WI38 (cell line): ENCODE measurements at regions not wholly inside any gene's neighbourhood (a gene's known extent, or its start where the extent isn't known, plus 50 kb on each side); places are given as distances from the start of the nearest gene placed in this dataset.

ENCODE experiments used
- H3K4me3 ChIP-seq: 2 replicates; pipeline ENCODE4 v1.5.1; 2011; ENCODE audit warnings: low read depth, mild to moderate bottlenecking, control low read depth, low read length
- TF ChIP-seq, protein P1 (sequence below): IDR thresholded peaks from 2 replicates; pipeline ENCODE4 v1.5.1; 2012; ENCODE audit warnings: low read depth, mild to moderate bottlenecking, control low read depth, low read length

DNA sequence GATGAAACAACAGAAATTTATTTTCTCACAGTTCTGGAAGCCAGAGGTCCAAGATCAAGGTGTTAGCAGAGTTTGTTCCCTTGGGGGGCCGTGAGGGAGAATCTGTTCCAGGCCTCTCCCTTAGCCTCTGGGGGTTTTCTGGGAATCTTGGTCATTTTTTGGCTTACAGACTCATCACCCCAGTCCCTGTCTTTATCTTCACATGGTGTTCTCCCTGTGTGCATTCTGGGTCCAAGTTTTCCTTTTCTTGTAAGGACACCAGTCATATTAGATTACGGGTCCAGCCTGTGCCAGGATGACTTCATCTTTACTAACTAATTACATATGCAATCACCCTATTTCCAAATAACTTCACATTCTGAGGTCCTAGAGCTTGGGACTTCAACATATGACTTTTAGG, 292.5 kb upstream of the TRIB2 start:
- H3K4me3 ChIP-seq: no peak overlapping the region
- TF ChIP-seq, protein P1, sequence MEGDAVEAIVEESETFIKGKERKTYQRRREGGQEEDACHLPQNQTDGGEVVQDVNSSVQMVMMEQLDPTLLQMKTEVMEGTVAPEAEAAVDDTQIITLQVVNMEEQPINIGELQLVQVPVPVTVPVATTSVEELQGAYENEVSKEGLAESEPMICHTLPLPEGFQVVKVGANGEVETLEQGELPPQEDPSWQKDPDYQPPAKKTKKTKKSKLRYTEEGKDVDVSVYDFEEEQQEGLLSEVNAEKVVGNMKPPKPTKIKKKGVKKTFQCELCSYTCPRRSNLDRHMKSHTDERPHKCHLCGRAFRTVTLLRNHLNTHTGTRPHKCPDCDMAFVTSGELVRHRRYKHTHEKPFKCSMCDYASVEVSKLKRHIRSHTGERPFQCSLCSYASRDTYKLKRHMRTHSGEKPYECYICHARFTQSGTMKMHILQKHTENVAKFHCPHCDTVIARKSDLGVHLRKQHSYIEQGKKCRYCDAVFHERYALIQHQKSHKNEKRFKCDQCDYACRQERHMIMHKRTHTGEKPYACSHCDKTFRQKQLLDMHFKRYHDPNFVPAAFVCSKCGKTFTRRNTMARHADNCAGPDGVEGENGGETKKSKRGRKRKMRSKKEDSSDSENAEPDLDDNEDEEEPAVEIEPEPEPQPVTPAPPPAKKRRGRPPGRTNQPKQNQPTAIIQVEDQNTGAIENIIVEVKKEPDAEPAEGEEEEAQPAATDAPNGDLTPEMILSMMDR: no peak

DNA sequence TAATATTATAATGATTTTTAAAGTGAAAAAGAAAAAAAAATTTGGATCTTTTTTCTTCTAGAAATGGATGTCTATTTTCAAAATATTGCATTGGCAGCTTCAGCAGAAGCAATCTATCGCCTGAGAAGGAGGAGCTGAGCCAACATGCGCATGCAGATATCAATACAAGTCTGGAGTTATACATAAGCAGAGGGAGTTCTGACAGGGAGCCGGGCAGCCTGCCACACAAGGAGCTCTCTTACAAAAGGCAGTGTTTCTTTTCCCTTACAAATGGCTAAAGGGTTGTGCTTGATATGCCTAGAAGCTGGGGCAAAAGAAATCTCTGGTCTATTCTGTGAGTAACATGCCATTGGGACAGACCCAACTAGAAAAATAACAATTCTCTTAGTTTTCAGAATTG, 291.9 kb upstream of the TRIB2 start:
- H3K4me3 ChIP-seq: no peak overlapping the region
- TF ChIP-seq, protein P1: no peak

DNA sequence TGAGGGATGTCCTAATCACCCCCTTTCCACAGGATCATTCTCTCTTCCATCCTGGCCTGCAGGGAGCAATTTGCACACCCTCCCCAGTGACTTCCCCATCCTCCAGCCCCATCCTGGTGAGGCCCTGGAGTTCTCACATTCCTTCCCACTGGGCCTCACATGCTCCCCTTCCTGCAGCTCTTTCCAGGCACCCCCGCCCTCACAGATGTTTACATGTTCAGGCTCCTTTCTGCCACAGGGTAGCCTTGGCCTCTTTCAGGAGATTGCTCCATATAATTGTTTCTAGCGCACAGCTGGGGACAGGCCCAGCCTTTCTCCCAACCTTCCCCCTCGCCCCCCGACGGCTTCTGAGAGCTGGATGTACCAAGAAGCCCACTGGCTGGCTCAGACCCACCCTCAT, 288.4 kb upstream of the TRIB2 start:
- TF ChIP-seq, protein P1: no peak

DNA sequence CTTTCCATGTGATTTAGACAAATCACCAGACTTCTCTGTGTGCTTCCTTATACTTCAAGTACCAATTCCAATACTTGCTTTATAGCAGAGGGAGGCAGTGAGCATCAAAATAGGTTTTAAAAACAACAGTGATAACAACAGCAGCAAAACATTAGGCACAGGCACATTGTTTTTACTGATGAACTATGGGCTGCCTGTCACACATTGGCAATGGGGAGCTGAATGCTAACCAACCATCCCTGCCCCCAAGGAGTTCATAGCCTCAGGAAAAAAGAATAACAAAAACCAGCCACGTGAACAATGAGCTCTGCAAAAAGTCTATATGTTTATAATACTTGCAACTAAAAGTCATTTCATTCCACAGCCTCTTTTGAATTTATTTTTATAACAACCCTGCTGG, 287.9 kb upstream of the TRIB2 start:
- TF ChIP-seq, protein P1: no peak
- no peak overlapping the region for H3K4me3 ChIP-seq

More for the DNA sequence above, 288.4 kb upstream of the TRIB2 start:
- no peak overlapping the region for H3K4me3 ChIP-seq

DNA sequence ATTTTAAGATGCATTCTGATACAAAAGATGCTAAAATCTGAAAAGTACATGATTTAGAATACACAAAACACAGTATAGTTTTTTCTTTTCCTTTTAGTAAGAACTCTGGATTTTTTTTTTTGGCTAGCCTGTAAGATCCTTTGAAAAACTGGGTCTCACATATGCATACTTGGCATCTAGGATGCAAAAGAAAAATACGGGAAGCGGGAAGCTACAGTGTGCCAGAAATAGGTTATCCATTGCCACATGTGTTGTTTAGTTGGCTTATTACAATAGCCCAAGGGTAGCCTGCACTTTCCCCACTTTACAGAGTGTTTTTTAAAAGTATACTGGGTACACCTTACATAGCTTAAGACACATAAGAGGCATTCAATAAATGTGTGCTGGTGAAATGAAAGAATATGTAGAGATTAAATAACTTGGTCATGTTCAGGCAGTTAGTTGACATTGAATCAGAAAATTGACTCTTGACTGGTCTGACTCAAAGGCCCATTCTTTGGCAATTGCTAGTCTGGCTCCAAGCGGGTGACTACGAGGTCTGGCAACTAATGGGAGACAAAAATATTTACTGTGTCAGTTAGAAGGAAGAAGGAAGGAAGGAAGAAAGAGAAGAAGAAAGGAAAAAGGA, 286.8 kb upstream of the TRIB2 start:
- no peak overlapping the region for H3K4me3 ChIP-seq
- TF ChIP-seq, protein P1: no peak

DNA sequence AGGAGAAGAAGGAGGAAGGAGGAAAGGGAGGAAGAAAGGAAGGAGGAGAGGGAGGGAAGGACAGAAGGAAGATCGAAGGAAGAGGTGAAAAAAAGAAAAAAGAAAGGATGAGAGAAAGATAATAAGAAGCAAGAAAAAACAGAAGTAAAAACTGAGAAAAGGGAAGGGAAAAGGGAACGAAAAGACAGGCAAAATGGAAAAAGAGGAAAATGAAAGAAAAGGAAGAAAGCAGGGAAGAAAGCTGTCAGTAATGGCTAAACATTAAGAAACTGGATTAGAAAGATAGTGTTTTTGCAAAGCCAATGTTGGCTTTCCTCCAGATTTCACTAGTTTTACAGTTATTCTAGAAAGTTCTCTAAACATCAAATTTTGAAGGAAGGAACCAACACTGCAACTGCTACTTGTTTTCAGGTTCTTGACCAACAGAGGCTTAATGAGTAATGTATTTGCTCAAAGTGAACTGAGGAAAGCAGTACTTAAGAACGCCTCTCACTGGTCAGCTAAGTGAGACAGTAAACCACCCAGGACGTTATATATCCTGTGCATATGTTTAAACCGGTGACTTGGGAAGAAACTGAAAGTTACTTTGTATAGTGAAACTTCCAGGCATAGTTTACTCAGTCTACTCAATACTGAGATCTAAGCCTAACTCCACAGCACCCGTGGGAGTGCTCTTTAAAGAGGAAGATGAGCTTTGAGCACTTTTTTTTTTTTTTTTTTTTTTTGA, 286.2 kb upstream of the TRIB2 start:
- TF ChIP-seq, protein P1: no peak
- H3K4me3 ChIP-seq: no peak overlapping the region

DNA sequence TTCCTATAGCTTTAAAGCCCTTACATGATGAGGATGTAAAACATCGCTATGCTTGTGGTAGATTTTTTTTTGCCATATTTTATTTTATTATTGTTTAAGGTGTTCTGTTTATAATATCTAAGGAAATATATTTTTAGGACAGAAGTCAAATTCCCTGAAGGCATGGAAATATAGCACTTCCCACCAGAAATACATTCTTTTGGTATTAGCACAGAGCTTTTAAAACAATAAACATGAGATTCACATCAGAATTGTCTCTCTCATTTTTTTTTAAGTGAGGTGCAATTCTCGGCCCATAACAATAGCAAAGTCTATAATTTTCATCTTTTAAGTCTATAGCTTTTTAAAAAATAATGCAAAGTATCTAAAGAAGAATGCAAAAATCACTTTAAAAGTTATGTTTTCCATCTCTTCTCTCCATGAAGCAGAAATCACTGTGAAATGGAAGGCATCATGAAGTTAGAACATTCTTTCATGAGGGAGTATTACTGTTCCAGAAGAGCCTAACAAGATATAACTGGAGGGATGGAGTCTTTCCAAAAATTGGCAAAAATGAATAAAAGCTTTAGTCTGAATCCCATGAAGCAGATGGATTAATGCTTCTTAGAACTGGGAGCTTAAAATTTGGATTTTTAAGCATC, 283.6 kb upstream of the TRIB2 start:
- TF ChIP-seq, protein P1: no peak
- H3K4me3 ChIP-seq: no peak overlapping the region
